ENCODE measurements at regions not wholly inside any gene's neighbourhood (a gene's known extent, or its start where the extent isn't known, plus 50 kb on each side); places are given as distances from the start of the nearest gene placed in this dataset.

DNA sequence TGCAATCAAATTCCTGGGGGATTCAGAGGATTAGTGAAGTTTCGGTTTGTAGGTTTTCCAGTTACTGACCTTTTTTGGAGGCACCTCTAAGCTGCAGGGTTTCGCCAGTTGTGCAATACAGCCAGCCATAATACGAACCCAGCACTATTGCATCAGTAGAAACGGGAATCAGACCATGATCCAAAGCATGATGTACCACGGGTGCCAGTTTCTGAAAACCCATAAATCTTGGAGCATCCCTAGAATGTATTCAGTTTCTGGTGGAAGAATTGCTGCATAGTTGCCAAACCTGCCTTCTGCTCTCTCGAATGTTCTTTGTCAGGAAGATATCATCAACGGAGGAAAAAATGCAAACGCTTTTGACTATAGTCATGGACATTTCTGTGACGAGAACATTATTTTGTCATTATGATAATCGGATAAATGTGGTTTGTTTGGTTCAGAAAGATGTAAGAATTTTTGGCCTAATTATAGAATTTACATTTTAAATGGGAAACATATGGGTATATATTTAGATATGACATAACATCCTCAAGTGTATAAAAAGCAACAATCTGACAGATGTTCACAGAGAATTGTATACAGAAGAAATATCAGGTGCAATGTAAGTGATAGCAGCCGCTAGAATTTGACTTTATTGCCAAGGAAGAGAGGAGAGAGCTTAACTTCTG, 186.2 kb upstream of the PRKCQ start:
- TF ChIP-seq CEBPB (IDR thresholded peaks at IDR 0.05; ENCODE audit: low read depth) (no peak), POLR2A (IDR thresholded peaks at IDR 0.05; ENCODE audit: borderline replicate concordance, extremely low read depth, insufficient read depth, insufficient read length) (no peak), EZH2 (IDR thresholded peaks at IDR 0.05) (no peak), CBX3 (IDR thresholded peaks at IDR 0.05; ENCODE audit: low read depth) (no peak), ELF1 (IDR thresholded peaks at IDR 0.05; ENCODE audit: borderline replicate concordance, low read depth) (no peak)
- TF ChIP-seq, protein P1, sequence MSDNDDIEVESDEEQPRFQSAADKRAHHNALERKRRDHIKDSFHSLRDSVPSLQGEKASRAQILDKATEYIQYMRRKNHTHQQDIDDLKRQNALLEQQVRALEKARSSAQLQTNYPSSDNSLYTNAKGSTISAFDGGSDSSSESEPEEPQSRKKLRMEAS (IDR thresholded peaks at IDR 0.05), result no peak
- TF ChIP-seq, protein P2, sequence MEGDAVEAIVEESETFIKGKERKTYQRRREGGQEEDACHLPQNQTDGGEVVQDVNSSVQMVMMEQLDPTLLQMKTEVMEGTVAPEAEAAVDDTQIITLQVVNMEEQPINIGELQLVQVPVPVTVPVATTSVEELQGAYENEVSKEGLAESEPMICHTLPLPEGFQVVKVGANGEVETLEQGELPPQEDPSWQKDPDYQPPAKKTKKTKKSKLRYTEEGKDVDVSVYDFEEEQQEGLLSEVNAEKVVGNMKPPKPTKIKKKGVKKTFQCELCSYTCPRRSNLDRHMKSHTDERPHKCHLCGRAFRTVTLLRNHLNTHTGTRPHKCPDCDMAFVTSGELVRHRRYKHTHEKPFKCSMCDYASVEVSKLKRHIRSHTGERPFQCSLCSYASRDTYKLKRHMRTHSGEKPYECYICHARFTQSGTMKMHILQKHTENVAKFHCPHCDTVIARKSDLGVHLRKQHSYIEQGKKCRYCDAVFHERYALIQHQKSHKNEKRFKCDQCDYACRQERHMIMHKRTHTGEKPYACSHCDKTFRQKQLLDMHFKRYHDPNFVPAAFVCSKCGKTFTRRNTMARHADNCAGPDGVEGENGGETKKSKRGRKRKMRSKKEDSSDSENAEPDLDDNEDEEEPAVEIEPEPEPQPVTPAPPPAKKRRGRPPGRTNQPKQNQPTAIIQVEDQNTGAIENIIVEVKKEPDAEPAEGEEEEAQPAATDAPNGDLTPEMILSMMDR (IDR thresholded peaks at IDR 0.05 in 2 of 3, conservative IDR thresholded peaks at IDR 0.05 in 1 of 3; ENCODE audit: borderline replicate concordance in 1 of 3, insufficient read depth in 1 of 3, low read depth in 2 of 3, low read length in 2 of 3), result no peak

Measured in HCT116 (cell line).